ENCODE measurements at regions not wholly inside any gene's neighbourhood (a gene's known extent, or its start where the extent isn't known, plus 50 kb on each side); places are given as distances from the start of the nearest gene placed in this dataset.

DNA sequence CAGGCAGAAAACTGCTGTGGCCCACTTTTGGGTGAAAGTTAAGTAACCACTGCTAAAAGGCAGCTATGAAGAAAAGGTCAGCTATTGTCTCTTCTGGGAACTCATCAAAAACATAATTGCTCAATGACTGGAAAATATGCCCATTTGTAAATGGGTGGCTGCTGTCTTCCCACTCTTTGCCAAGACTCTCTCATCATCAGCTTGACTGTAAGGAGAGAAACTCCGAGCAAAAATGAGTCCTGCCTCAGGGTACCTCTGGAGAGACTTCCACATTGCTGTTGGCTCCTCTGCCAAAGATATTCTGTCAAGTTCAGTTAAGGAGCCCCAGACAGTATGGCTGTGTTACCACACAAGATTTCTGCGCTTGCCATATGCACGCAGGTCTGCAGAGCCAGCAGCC, 138.7 kb downstream of the BBOX1 start:
- H3K4me3 ChIP-seq (replicated peaks in 1 of 2; ENCODE audit: low read depth in 2 of 2, low read length in 2 of 2): no peak overlapping the region
- DNase-seq (ENCODE audit: low read depth in 2 of 2): peak in 1 of 2 donors; percentile 5
- TF ChIP-seq, protein P1, sequence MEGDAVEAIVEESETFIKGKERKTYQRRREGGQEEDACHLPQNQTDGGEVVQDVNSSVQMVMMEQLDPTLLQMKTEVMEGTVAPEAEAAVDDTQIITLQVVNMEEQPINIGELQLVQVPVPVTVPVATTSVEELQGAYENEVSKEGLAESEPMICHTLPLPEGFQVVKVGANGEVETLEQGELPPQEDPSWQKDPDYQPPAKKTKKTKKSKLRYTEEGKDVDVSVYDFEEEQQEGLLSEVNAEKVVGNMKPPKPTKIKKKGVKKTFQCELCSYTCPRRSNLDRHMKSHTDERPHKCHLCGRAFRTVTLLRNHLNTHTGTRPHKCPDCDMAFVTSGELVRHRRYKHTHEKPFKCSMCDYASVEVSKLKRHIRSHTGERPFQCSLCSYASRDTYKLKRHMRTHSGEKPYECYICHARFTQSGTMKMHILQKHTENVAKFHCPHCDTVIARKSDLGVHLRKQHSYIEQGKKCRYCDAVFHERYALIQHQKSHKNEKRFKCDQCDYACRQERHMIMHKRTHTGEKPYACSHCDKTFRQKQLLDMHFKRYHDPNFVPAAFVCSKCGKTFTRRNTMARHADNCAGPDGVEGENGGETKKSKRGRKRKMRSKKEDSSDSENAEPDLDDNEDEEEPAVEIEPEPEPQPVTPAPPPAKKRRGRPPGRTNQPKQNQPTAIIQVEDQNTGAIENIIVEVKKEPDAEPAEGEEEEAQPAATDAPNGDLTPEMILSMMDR (IDR thresholded peaks at IDR 0.05; ENCODE audit: low read depth, low read length): no peak

DNA sequence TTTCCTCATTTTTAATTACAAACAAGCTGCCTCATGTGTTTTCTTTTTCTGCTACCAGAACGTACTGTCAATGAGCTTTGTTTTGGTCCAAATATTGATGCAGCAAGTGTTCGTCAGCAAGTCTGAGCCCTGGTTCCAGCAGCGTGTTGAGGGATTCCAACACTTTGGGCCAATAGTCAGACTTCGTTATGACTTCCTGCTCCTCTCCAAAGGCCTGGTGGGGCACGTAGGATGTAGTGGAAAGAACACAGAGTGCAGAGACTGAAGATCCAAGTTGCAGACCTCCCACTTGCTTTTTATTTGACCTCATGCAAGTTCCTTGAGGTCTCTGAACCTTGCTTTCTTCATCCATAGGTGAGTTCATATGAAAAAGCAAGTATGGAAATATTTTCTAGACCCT, 138.2 kb downstream of the BBOX1 start:
- H3K4me3 ChIP-seq (replicated peaks in 1 of 2; ENCODE audit: low read depth in 2 of 2, low read length in 2 of 2): no peak overlapping the region
- no peak for DNase-seq (ENCODE audit: low read depth in 2 of 2)
- TF ChIP-seq, protein P1 (IDR thresholded peaks at IDR 0.05; ENCODE audit: low read depth, low read length): no peak

Data from cardiac fibroblast (primary cell).